ENCODE measurements at regions not wholly inside any gene's neighbourhood (a gene's known extent, or its start where the extent isn't known, plus 50 kb on each side); places are given as distances from the start of the nearest gene placed in this dataset.
"Not testable (repeated sequence)": the region's sequence is repeated elsewhere in the genome, so short reads cannot be mapped to it uniquely, and the experiment has no call there.

DNA sequence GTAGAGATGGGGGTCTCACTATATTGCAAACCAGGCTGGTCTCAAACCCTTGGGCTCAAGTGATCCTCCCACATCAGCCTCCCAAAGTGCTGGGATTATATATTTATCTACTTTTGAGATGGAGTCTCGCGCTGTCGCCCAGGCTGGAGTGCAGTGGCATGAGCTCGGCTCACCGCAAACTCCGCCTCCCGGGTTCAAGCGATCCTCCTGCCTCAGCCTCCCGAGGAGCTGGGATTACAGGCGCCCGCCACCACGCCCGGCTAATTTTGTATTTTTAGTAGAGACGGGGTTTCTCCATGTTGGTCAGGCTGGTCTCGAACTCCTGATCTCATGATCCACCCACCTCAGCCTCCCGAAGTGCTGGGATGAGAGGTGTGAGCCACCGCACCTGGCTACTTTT lies 80.1 kb upstream of the PPP2R3B start:
- not testable (repeated sequence) for TF ChIP-seq CTCF, POLR2A, POLR2AphosphoS5, EP300 (IDR thresholded peaks at IDR 0.05)
